GM10248 (cell line): ENCODE measurements at regions not wholly inside any gene's neighbourhood (a gene's known extent, or its start where the extent isn't known, plus 50 kb on each side); places are given as distances from the start of the nearest gene placed in this dataset.

Experiments
- CTCF ChIA-PET: fragments of 300-600 bp; sonication (Branson Sonifier 250); formaldehyde crosslinking; extraction: SDS; loops from one replicate; lab custom pipeline; 2021; ENCODE audit warnings: antibody characterized with exemption; lab: Yijun Ruan, JAX
- POLR2A ChIA-PET: fragments of 350-650 bp; sonication (Branson Sonifier 250); formaldehyde crosslinking; extraction: SDS; loops from one replicate; lab custom pipeline; 2020; ENCODE audit warnings: antibody characterized with exemption; lab: Yijun Ruan, JAX
- DNase-seq: peaks from one replicate; pipeline ENCODE4 v3.0.0; 2012; ENCODE audit errors: extremely low spot score
- TF ChIP-seq, protein P1 (sequence below): IDR thresholded peaks from 2 replicates; pipeline ENCODE4 v1.5.1; 2012; ENCODE audit warnings: mild to moderate bottlenecking, low read depth; ENCODE audit errors: extremely low read depth, missing control alignments, control extremely low read depth

DNA sequence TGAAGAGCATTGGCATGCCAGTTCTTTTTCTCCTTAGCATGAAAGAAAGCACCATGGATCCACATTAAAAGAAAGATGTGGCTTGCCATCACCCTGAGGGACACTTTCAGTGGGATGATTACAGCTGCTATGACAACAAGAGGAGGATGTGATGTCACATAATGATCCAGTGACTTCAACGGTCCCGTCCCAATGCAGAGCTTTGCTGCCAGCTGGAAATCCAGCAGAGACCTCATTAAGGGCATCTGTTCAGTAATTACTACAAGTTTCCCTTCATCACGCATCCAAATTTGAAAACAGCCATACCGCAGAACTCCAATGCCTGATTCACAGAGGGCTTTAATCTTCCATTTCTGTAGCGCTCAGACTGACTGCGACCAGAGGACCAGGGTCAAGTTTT is 206.6 kb downstream of the LSM5 start:
- no peak for DNase-seq
- CTCF ChIA-PET: no interaction called here
- TF ChIP-seq, protein P1, sequence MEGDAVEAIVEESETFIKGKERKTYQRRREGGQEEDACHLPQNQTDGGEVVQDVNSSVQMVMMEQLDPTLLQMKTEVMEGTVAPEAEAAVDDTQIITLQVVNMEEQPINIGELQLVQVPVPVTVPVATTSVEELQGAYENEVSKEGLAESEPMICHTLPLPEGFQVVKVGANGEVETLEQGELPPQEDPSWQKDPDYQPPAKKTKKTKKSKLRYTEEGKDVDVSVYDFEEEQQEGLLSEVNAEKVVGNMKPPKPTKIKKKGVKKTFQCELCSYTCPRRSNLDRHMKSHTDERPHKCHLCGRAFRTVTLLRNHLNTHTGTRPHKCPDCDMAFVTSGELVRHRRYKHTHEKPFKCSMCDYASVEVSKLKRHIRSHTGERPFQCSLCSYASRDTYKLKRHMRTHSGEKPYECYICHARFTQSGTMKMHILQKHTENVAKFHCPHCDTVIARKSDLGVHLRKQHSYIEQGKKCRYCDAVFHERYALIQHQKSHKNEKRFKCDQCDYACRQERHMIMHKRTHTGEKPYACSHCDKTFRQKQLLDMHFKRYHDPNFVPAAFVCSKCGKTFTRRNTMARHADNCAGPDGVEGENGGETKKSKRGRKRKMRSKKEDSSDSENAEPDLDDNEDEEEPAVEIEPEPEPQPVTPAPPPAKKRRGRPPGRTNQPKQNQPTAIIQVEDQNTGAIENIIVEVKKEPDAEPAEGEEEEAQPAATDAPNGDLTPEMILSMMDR: no peak
- POLR2A ChIA-PET: no interaction called here

DNA sequence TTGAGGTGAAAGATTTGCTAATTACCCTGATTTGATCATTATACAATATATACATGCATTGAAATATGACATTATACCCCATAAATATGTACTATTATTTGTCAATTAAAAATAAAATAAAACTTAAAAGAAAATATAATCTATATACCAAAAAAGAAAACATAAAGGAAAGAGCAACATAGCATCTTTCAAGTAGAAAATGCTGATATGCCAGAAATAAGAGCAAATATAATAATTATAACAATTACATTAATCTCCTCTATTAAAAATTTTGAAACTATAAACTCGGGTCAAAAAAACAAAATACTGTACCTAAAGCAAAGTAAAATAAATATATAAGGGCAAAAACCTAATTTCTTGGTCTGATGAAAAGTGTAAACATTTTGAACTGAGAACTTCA is 209.3 kb upstream of the PDE1C start:
- ChIA-PET CTCF (no interaction called here), POLR2A (no interaction called here)
- TF ChIP-seq, protein P1: no peak
- no peak for DNase-seq

DNA sequence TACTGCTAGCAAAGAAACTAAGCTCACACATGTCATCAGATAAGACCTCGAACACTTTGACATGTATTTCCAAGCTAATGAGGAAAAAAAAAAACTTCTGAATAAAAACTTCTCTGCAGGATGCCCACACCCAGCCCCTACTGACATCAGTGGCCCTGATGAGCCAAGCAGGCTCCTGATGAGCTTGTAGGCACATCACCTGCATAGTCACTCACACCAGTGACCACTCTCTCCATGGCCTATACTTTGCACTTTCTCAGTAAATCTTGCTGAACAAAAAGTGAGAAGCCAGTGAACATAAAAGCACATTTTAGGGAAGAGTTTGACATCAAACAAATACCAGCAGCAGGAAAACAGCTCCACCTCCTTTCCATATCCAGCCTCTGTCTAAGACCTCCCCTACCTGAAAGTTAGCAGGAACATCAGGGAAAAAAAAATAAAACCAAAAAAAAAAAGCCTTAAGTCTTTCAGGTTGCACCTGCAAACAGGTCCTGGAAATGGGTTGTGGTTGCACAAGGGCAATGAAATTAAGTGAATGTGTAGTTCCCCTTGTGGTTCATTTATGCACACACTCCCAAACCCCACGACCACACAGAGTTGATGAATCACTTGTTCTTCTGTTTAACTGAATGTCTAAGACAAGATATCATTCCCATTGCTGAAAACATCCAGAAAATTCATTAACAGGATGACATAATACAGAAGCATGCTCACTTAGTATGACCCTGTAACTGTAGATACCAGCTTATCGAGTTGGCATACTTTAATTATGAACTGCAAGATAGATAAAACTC is 205.2 kb upstream of the PDE1C start:
- TF ChIP-seq, protein P1: no peak
- CTCF ChIA-PET: interaction anchor here (1.6 kb wide), 1 partner anchor 16 kb away, joined by 5 read pairs; no protein-coding TSS in a partner anchor
- POLR2A ChIA-PET: no interaction called here
- DNase-seq: no peak

DNA sequence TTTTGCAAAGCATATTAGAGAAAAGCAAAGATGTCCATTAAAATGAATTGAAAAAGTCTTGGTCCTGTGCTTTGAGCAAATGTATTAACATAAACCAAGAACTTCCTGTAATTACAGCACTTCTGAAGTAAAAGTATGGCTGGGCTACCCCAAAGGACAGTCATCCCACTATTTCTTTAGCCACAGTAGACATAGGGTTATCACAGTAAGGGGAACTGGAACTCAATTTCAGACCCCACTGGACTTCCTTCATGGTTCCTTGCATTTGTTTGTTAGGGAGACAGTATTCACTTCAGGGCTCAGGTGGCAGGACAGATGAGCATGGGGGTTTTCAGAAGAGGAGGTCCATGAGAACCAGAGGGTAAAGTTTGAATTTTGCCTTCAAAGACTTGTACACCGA is 203.1 kb upstream of the PDE1C start:
- POLR2A ChIA-PET: no interaction called here
- TF ChIP-seq, protein P1: no peak
- CTCF ChIA-PET: no interaction called here

DNA sequence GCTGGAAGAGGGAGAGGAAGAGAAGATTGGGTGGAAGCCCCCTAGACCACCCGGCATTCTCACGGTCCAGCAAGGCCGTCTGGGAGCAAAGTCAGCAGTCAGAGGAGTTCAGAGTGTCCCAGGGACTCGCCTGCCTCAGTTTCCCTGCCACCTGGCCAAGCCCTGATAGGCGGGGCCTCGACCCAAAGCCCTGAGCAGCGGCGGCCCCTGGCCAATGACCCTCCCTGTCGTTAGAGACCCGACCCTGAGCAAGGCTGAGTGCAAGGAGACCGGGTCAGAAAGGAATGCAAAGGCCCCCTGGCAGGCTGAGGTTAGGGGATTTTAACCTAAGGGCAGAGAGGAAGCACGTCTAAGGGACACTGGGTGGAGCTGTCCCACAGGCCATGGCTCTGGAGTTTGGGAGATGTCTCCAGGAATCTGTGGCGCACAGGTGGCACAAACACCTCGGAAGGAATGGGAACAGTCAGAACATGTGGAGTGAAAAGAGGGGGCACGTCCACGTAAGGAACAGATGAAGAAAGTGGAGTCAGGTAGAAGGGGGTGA is 196.8 kb upstream of the PDE1C start:
- DNase-seq: no peak
- CTCF ChIA-PET: no interaction called here
- POLR2A ChIA-PET: no interaction called here
- TF ChIP-seq, protein P1: no peak

More for the DNA sequence above, 203.1 kb upstream of the PDE1C start:
- no peak for DNase-seq

DNA sequence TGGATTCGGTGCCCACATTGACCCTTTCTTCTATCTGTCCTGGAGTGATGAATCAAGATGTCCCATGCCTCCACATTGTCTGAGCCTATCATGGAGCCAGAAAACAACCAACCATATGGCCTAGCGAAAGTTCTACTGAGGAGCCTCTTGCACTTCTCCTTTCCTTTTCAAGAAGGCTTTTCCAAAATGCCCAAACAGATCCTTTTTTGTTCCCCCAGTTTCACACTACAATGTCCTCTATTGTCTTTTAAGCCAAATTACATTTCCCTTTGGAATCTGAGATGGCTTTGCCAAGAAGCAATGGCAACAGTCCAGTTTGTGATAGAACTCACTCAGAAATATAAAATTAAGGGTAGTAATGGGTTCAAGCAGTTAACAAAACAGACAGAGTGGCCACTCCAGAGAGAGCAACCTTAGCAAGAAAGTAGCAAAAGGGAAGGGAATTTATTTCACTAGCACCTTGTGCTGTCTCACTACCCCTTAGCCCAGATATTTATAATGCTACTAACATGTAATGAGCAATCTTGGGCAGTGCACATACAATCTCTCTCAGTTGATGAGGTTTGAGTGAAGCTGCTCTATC is 194.6 kb upstream of the PDE1C start:
- TF ChIP-seq, protein P1: no peak
- no peak for DNase-seq
- CTCF ChIA-PET: no interaction called here

More for the DNA sequence above, 194.6 kb upstream of the PDE1C start:
- POLR2A ChIA-PET: no interaction called here
